Peyer's patch (tissue), 4 donors: ENCODE measurements at regions not wholly inside any gene's neighbourhood (a gene's known extent, or its start where the extent isn't known, plus 50 kb on each side); places are given as distances from the start of the nearest gene placed in this dataset.

Source experiments
- CTCF ChIP-seq, 6 experiments: fragments of 450-650 bp in 4 of 6; fragments of 200-600 bp in 2 of 6; sonication (generic) in 1 of 6; IDR thresholded peaks; one replicate each; pipeline ENCODE4 v1.5.1; 2017 to 2019; ENCODE audit warnings: antibody characterized with exemption in 6 of 6, mild to moderate bottlenecking in 3 of 6, moderate library complexity in 1 of 6
- POLR2A ChIP-seq, 2 donors: fragments of 450-650 bp; IDR thresholded peaks; one replicate each; pipeline ENCODE4 v1.5.1; 2017; ENCODE audit warnings: antibody characterized with exemption in 2 of 2, mild to moderate bottlenecking in 2 of 2, moderate library complexity in 2 of 2

- TF ChIP-seq CTCF (IDR thresholded peaks at IDR 0.05), result no peak
- no peak for TF ChIP-seq POLR2A (IDR thresholded peaks at IDR 0.05)
Observed at GRCh38 chr7:98691619-98692018, 74.5 kb downstream of the NPTX2 start.
